PC-9 (cell line): ENCODE measurements at regions not wholly inside any gene's neighbourhood (a gene's known extent, or its start where the extent isn't known, plus 50 kb on each side); places are given as distances from the start of the nearest gene placed in this dataset.

Experiments
- EZH2 ChIP-seq: fragments of 200-600 bp; sonication (generic); IDR thresholded peaks from 2 replicates; pipeline ENCODE4 v1.8.0; 2017; ENCODE audit warnings: antibody characterized with exemption, low read depth
- TF ChIP-seq, protein P1 (sequence below): fragments of 200-600 bp; sonication (generic); conservative IDR thresholded peaks from 2 replicates; pipeline ENCODE4 v1.6.1; 2017; ENCODE audit warnings: mixed run types, antibody characterized with exemption, mild to moderate bottlenecking, moderate library complexity

DNA sequence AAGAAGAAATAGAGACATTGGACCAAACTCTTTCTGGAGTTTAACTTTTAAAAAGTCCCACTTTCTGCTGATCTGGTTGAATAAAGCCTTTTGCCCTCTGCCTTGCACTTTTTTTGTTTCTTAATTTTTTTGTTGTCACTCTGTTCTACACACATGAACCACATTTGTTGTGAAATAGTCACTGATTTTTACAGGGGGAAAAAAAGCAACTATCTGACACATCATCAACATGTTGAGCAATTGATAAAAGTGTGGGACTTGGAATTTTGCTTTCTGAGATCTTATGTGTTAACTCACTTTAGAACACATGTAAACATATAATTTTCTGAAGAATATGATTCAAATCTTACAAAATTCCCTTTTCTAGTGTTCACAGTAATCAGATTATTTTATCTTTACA is 414.8 kb upstream of the FIGN start:
- TF ChIP-seq, protein P1, sequence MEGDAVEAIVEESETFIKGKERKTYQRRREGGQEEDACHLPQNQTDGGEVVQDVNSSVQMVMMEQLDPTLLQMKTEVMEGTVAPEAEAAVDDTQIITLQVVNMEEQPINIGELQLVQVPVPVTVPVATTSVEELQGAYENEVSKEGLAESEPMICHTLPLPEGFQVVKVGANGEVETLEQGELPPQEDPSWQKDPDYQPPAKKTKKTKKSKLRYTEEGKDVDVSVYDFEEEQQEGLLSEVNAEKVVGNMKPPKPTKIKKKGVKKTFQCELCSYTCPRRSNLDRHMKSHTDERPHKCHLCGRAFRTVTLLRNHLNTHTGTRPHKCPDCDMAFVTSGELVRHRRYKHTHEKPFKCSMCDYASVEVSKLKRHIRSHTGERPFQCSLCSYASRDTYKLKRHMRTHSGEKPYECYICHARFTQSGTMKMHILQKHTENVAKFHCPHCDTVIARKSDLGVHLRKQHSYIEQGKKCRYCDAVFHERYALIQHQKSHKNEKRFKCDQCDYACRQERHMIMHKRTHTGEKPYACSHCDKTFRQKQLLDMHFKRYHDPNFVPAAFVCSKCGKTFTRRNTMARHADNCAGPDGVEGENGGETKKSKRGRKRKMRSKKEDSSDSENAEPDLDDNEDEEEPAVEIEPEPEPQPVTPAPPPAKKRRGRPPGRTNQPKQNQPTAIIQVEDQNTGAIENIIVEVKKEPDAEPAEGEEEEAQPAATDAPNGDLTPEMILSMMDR, result no peak
- no peak for TF ChIP-seq EZH2
